ENCODE measurements at regions not wholly inside any gene's neighbourhood (a gene's known extent, or its start where the extent isn't known, plus 50 kb on each side); places are given as distances from the start of the nearest gene placed in this dataset.
A peak's percentile ranks its signal among the peaks of the same experiment; 100 is the strongest.

DNA sequence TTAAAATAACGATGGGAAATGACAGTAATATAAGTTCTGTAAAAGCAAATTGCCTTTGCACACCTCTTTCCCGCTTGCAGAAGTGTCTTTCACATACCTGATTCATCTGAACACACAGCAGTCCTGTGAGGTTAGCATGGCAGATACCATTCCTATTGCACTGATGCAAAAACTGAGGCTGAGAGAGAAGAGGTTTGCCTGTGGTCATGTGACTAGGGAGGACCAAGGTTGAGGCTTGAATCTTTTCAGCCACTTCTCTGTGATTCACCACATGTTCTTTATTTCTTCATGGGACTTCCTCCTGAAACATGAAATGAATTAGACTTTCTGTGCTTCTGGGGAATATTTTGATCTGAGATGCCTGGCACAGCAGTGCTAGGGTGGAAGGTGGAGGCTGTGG, 92.9 kb downstream of the VEGFA start:
- no peak for TF ChIP-seq CTCF (IDR thresholded peaks at IDR 0.05)

GRCh38 chr6:43861212-43861894, 91.3 kb downstream of the VEGFA start:
- TF ChIP-seq CTCF (IDR thresholded peaks at IDR 0.05): no peak

GRCh38 chr6:43860285-43860684, 90.3 kb downstream of the VEGFA start:
- no peak for TF ChIP-seq CTCF (IDR thresholded peaks at IDR 0.05)

DNA sequence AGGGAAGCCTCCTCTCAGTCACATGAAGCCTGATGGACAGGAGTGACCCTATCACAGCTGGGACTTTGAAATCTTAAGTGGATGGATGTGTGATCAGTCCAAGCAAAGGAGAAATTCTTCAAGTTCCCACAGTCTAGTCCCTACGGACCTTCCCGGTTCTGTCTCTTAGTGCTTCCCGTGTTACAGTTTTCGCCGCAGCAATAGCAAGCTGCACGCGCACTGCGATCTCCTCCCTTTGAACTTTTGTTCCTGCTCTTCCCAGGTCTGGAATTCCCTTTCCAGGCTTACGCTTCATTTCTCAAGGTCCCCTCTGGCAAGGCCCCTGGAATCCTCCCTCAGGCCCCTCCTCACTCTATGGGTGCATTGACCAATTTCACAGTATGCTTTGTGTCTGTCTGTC, 89.2 kb downstream of the VEGFA start:
- TF ChIP-seq CTCF (IDR thresholded peaks at IDR 0.05): no peak

- no peak for TF ChIP-seq CTCF (IDR thresholded peaks at IDR 0.05)
Observed at GRCh38 chr6:43858161-43859153, 88.4 kb downstream of the VEGFA start.

DNA sequence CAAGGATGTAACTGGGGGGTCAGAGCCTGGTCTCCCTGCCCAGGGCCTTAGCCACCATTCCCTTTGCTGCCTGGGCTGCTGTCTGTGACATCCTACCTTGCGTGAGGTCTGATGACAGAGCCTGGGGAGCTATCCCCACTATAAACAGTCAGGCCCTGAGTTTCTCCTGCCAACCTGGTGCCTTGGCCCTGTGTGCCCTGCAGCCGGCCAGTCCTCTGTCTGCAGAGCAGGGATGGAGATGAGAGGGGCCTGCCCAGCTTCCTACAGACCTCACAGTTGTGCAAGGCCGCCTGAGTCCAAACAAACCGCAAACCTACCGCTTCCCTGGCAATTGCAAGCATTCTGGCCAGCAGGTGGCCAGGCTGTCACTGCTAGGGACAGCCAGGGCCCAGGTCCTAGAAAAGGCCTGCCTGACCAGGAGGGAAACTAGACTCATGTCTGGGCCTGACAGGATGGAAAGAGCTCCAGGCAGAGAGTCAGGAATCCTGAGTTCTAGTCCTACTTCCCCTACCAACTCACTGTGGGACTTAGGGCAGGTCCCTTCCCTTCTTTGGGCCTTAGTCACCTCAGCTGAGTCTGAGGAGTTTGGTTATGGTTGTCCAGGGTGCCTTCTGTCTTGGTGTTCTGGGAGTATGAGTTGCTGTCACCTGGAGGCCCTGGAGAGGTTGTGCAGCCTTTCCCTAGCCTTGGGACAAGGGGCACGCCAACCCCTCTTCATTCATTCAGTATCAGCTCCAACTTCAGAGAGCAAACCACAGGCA, 86.2 kb downstream of the VEGFA start:
- 0 out of 2 replicates have a peak, but pooled peaks have one; percentile 23 for TF ChIP-seq CTCF (IDR thresholded peaks at IDR 0.05)

GRCh38 chr6:43855247-43855646, 85.2 kb downstream of the VEGFA start:
- TF ChIP-seq CTCF (IDR thresholded peaks at IDR 0.05): no peak

Measured in LNCAP (cell line).